Stomach (tissue), 8 donors: ENCODE measurements at regions not wholly inside any gene's neighbourhood (a gene's known extent, or its start where the extent isn't known, plus 50 kb on each side); places are given as distances from the start of the nearest gene placed in this dataset.

Experiments used
- DNase-seq, 2 donors: peaks; one replicate each; pipeline versions ENCODE4 v3.0.0 to v3.0.0-alpha.2; 2013 to 2019
- H3K27ac ChIP-seq, 5 donors: fragments of 200-600 bp in 4 of 5; sonication (generic) in 4 of 5; one replicate each; pipeline ENCODE4 v1.5.1; 2013 to 2019; ENCODE audit warnings: mild to moderate bottlenecking in 1 of 5, moderate library complexity in 1 of 5
- H3K27me3 ChIP-seq, 3 donors: fragments of 200-600 bp; sonication (generic); one replicate each; pipeline ENCODE4 v1.5.1; 2017 to 2019; ENCODE audit warnings: mixed run types in 1 of 3
- H3K36me3 ChIP-seq, 4 donors: fragments of 200-600 bp; sonication (generic); 1 replicate in 3 of 4; 2 replicates in 1 of 4; pipeline ENCODE4 v1.5.1; 2016 to 2019
- H3K4me1 ChIP-seq, 4 donors: fragments of 200-600 bp; sonication (generic); one replicate each; pipeline ENCODE4 v1.5.1; 2016 to 2019
- H3K4me3 ChIP-seq, 4 donors: fragments of 200-600 bp; sonication (generic) in 3 of 4; one replicate each; pipeline ENCODE4 v1.5.1; 2016 to 2019; ENCODE audit warnings: mild to moderate bottlenecking in 1 of 4
- H3K9me3 ChIP-seq, 4 donors: fragments of 200-600 bp; sonication (generic); one replicate each; pipeline ENCODE4 v1.5.1; 2016 to 2019
- CTCF ChIP-seq, 7 experiments: fragments of 450-650 bp in 4 of 7; fragments of 200-600 bp in 3 of 7; sonication (generic) in 3 of 7; IDR thresholded peaks; one replicate each; pipeline ENCODE4 v1.5.1; 2016 to 2019; ENCODE audit warnings: antibody characterized with exemption in 7 of 7, control low read depth in 2 of 7, mild to moderate bottlenecking in 1 of 7
- EP300 ChIP-seq: sonication (generic); formaldehyde crosslinking; IDR thresholded peaks from one replicate; pipeline ENCODE4 v1.6.1; 2017; ENCODE audit warnings: antibody characterized with exemption
- POLR2A ChIP-seq, 4 donors: fragments of 450-650 bp; IDR thresholded peaks; one replicate each; pipeline ENCODE4 v1.6.1; 2016; ENCODE audit warnings: antibody characterized with exemption in 4 of 4, control low read depth in 2 of 4, mild to moderate bottlenecking in 1 of 4, moderate library complexity in 1 of 4
- POLR2AphosphoS5 ChIP-seq, 3 donors: sonication (generic); formaldehyde crosslinking; IDR thresholded peaks; one replicate each; pipeline ENCODE4 v1.6.1; 2016; ENCODE audit warnings: antibody characterized with exemption in 3 of 3
- WGBS, 5 donors: extraction: QIAGEN DNeasy Blood & Tissue Kit in 3 of 5; methylation state at CpG; one replicate each; pipeline versions ENCODE4 v1.1.5 to v1.1.7; 2013 to 2018; 5-methylcytosine and 5-hydroxymethylcytosine counted together
- intact Hi-C: fragments of 100-400 bp; cut with DNase I; formaldehyde crosslinking; loops from one replicate; pipeline ENCODE4 v1.15.1; 2023; ENCODE audit warnings: low total_unique reads
- donor health status: healthy with polysubstance abuse.
- donor health status: Bipolar disorder and iron deficiency.
- donor health status: healthy.

GRCh38 chr9:31730398-31730797 is 654.0 kb upstream of the ACO1 start:
- Histone ChIP-seq H3K9me3 (no peaks in the 10 kb centered on the region), H3K36me3 (no peaks in the 10 kb centered on the region), H3K27me3 (no peaks in the 10 kb centered on the region), H3K4me3 (no peak overlapping the region), H3K27ac (no peak overlapping the region), H3K4me1 (no peaks in the 10 kb centered on the region)
- DNase-seq: no peak
- 83 to 95% (median 90%) methylated on average over 6 of the region's 6 CpGs for WGBS, 5 donors
- TF ChIP-seq EP300 (no peak), CTCF (IDR thresholded peaks at IDR 0.05) (no peak), POLR2AphosphoS5 (IDR thresholded peaks at IDR 0.05) (no peak), POLR2A (IDR thresholded peaks at IDR 0.05) (no peak)
- intact Hi-C loops: no loop called here

GRCh38 chr9:31733166-31733565 is 651.3 kb upstream of the ACO1 start:
- Histone ChIP-seq H3K27ac (no peak overlapping the region), H3K36me3 (no peaks in the 10 kb centered on the region), H3K27me3 (no peaks in the 10 kb centered on the region), H3K4me3 (no peak overlapping the region), H3K9me3 (no peaks in the 10 kb centered on the region), H3K4me1 (no peaks in the 10 kb centered on the region)
- no peak for TF ChIP-seq POLR2A (IDR thresholded peaks at IDR 0.05)
- no peak for TF ChIP-seq EP300
- no peak for TF ChIP-seq CTCF (IDR thresholded peaks at IDR 0.05)
- TF ChIP-seq POLR2AphosphoS5 (IDR thresholded peaks at IDR 0.05): no peak
- WGBS, 5 donors: 64 to 77% (median 76%) methylated on average over 3 of the region's 3 CpGs
- no peak for DNase-seq
- intact Hi-C loops: no loop called here

GRCh38 chr9:31736581-31737179 is 647.8 kb upstream of the ACO1 start:
- 93 to 100% (median 97%) methylated on average over 1 of the region's 1 CpG for WGBS, 5 donors
- H3K27ac ChIP-seq: no peak overlapping the region
- intact Hi-C loops: no loop called here
- TF ChIP-seq CTCF (IDR thresholded peaks at IDR 0.05) (no peak), POLR2AphosphoS5 (IDR thresholded peaks at IDR 0.05) (no peak), POLR2A (IDR thresholded peaks at IDR 0.05) (no peak), EP300 (no peak)
- H3K36me3 ChIP-seq: no peaks in the 10 kb centered on the region
- H3K27me3 ChIP-seq: no peaks in the 10 kb centered on the region
- no peaks in the 10 kb centered on the region for H3K4me1 ChIP-seq
- no peak overlapping the region for H3K4me3 ChIP-seq
- DNase-seq: no peak
- no peaks in the 10 kb centered on the region for H3K9me3 ChIP-seq

- no peaks in the 10 kb centered on the region for H3K36me3 ChIP-seq
- H3K27ac ChIP-seq: no peak overlapping the region
- 67 to 90% (median 78%) methylated on average over 1 of the region's 1 CpG for WGBS, 5 donors
- no peak overlapping the region for H3K4me3 ChIP-seq
- no peak for DNase-seq
- no peaks in the 10 kb centered on the region for H3K4me1 ChIP-seq
- TF ChIP-seq EP300: no peak
- no peak for TF ChIP-seq CTCF (IDR thresholded peaks at IDR 0.05)
- TF ChIP-seq POLR2AphosphoS5 (IDR thresholded peaks at IDR 0.05): no peak
- TF ChIP-seq POLR2A (IDR thresholded peaks at IDR 0.05): no peak
- intact Hi-C loops: no loop called here
- H3K9me3 ChIP-seq: no peaks in the 10 kb centered on the region
- no peaks in the 10 kb centered on the region for H3K27me3 ChIP-seq
These were observed 643.7 kb upstream of the ACO1 start for GRCh38 chr9:31740705-31741104.
